H9 (cell line): ENCODE measurements at regions not wholly inside any gene's neighbourhood (a gene's known extent, or its start where the extent isn't known, plus 50 kb on each side); places are given as distances from the start of the nearest gene placed in this dataset.

Experiments used
- DNase-seq: peaks from one replicate; pipeline ENCODE4 v3.0.0-alpha.2; 2017
- H2AFZ ChIP-seq: one replicate; pipeline ENCODE4 v1.6.1; 2013; ENCODE audit warnings: mild to moderate bottlenecking, low read length, control low read depth, moderate library complexity
- H2AK5ac ChIP-seq: 2 replicates; pipeline ENCODE4 v1.6.1; 2013; ENCODE audit warnings: low read length, control low read depth, mixed read lengths; ENCODE audit not compliant: insufficient read length
- H2BK120ac ChIP-seq: one replicate; pipeline ENCODE4 v1.6.1; 2013; ENCODE audit warnings: low read depth, mild to moderate bottlenecking, low read length, control low read depth, inconsistent platforms; ENCODE audit not compliant: poor library complexity, severe bottlenecking
- H2BK12ac ChIP-seq: 2 replicates; pipeline ENCODE4 v1.6.1; 2013; ENCODE audit warnings: low read length, control low read depth, mixed read lengths, low read depth; ENCODE audit not compliant: insufficient read length
- H2BK15ac ChIP-seq: 2 replicates; pipeline ENCODE4 v1.6.1; 2013; ENCODE audit warnings: low read depth, low read length, control low read depth
- H2BK20ac ChIP-seq: one replicate; pipeline ENCODE4 v1.6.1; 2013; ENCODE audit warnings: low read depth, mild to moderate bottlenecking, low read length, control low read depth, inconsistent platforms; ENCODE audit not compliant: poor library complexity, severe bottlenecking
- H2BK5ac ChIP-seq: 2 replicates; pipeline ENCODE4 v1.6.1; 2013; ENCODE audit warnings: low read length, control low read depth, mixed read lengths; ENCODE audit not compliant: insufficient read length
- H3K14ac ChIP-seq: 2 replicates; pipeline ENCODE4 v1.6.1; 2013; ENCODE audit warnings: low read length, control low read depth; ENCODE audit not compliant: insufficient read depth
- H3K18ac ChIP-seq: 2 replicates; pipeline ENCODE4 v1.6.1; 2013; ENCODE audit warnings: low read depth, mild to moderate bottlenecking, mixed read lengths, low read length, control low read depth; ENCODE audit not compliant: insufficient read length
- H3K23ac ChIP-seq: 2 replicates; pipeline ENCODE4 v1.6.1; 2013; ENCODE audit warnings: low read length, control low read depth, mixed read lengths, low read depth; ENCODE audit not compliant: insufficient read length
- H3K23me2 ChIP-seq: 2 replicates; pipeline ENCODE4 v1.6.1; 2013; ENCODE audit warnings: low read depth, mild to moderate bottlenecking, mixed read lengths, low read length, control low read depth; ENCODE audit not compliant: insufficient read length, poor library complexity, severe bottlenecking
- H3K27ac ChIP-seq: 2 replicates; pipeline ENCODE4 v1.5.1; 2013; ENCODE audit warnings: low read length, control low read depth, mixed read lengths, low read depth; ENCODE audit not compliant: insufficient read length
- H3K27me3 ChIP-seq: 2 replicates; pipeline ENCODE4 v1.6.1; 2013; ENCODE audit warnings: low read length, control low read depth, inconsistent platforms; ENCODE audit not compliant: insufficient read depth
- H3K4ac ChIP-seq: 2 replicates; pipeline ENCODE4 v1.6.1; 2013; ENCODE audit warnings: low read depth, mild to moderate bottlenecking, control low read depth, inconsistent platforms, low read length, moderate library complexity
- H3K4me1 ChIP-seq: 2 replicates; pipeline ENCODE4 v1.6.1; 2013; ENCODE audit warnings: low read length, control low read depth, inconsistent platforms; ENCODE audit not compliant: insufficient read depth
- H3K4me2 ChIP-seq: 2 replicates; pipeline ENCODE4 v1.6.1; 2013; ENCODE audit warnings: low read length, control low read depth, mixed read lengths; ENCODE audit not compliant: insufficient read length, insufficient read depth
- H3K56ac ChIP-seq: 2 replicates; pipeline ENCODE4 v1.6.1; 2013; ENCODE audit warnings: low read depth, mild to moderate bottlenecking, mixed read lengths, low read length, control low read depth; ENCODE audit not compliant: insufficient read length
- H3K79me1 ChIP-seq: 2 replicates; pipeline ENCODE4 v1.6.1; 2013; ENCODE audit warnings: low read depth, mild to moderate bottlenecking, moderate library complexity, low read length, control low read depth, inconsistent platforms; ENCODE audit not compliant: insufficient read depth, poor library complexity, severe bottlenecking
- H3K79me2 ChIP-seq: 2 replicates; pipeline ENCODE4 v1.6.1; 2013; ENCODE audit warnings: low read length, control low read depth, inconsistent platforms; ENCODE audit not compliant: insufficient read depth
- H3K9ac ChIP-seq: 2 replicates; pipeline ENCODE4 v1.6.1; 2013; ENCODE audit warnings: low read length, control low read depth, mixed read lengths; ENCODE audit not compliant: insufficient read length; ENCODE audit errors: extremely low read depth
- H3K9me3 ChIP-seq: one replicate; pipeline ENCODE4 v1.6.1; 2013; ENCODE audit warnings: low read depth, low read length, inconsistent platforms; ENCODE audit not compliant: control insufficient read depth
- H3T11ph ChIP-seq: one replicate; pipeline ENCODE4 v1.6.1; 2013; ENCODE audit warnings: mild to moderate bottlenecking, low read length, control low read depth, inconsistent platforms
- H4K20me1 ChIP-seq: one replicate; pipeline ENCODE4 v1.6.1; 2013; ENCODE audit not compliant: control insufficient read depth, insufficient read length, insufficient read depth
- H4K5ac ChIP-seq: 2 replicates; pipeline ENCODE4 v1.6.1; 2013; ENCODE audit warnings: low read depth, mild to moderate bottlenecking, mixed read lengths, low read length, control low read depth; ENCODE audit not compliant: insufficient read length
- H4K8ac ChIP-seq: replicated peaks from 2 replicates; pipeline ENCODE4 v1.6.1; 2013; ENCODE audit warnings: low read length, control low read depth, mixed read lengths, low read depth; ENCODE audit not compliant: insufficient read length
- H4K91ac ChIP-seq: 2 replicates; pipeline ENCODE4 v1.6.1; 2013; ENCODE audit warnings: low read depth, mild to moderate bottlenecking, moderate library complexity, mixed read lengths, low read length, control low read depth; ENCODE audit not compliant: insufficient read length
- H3K27ac Mint-ChIP-seq, 3 experiments: 2 replicates in 2 of 3; 3 replicates in 1 of 3; pipeline ENCODE4 v1.8.0; 2020 to 2021; ENCODE audit warnings: mixed read lengths in 3 of 3, mild to moderate bottlenecking in 1 of 3, moderate library complexity in 1 of 3
- H3K27me3 Mint-ChIP-seq: 2 replicates; pipeline ENCODE4 v1.8.0; 2021; ENCODE audit warnings: low read depth, mild to moderate bottlenecking, moderate library complexity, mixed read lengths
- H3K36me3 Mint-ChIP-seq, 3 experiments: 2 replicates in 2 of 3; 3 replicates in 1 of 3; pipeline ENCODE4 v1.8.0; 2020 to 2021; ENCODE audit warnings: low read depth in 3 of 3, mixed read lengths in 3 of 3; ENCODE audit not compliant: insufficient read depth in 1 of 3
- H3K4me1 Mint-ChIP-seq, 2 experiments: 2 replicates each; pipeline ENCODE4 v1.8.0; 2020; ENCODE audit warnings: mixed read lengths in 2 of 2
- H3K4me3 Mint-ChIP-seq, 2 experiments: 2 replicates in 1 of 2; 3 replicates in 1 of 2; pipeline ENCODE4 v1.8.0; 2020 to 2021; ENCODE audit warnings: mild to moderate bottlenecking in 2 of 2, mixed read lengths in 2 of 2, moderate library complexity in 1 of 2
- H3K9me3 Mint-ChIP-seq, 2 experiments: 2 replicates in 1 of 2; 3 replicates in 1 of 2; pipeline ENCODE4 v1.8.0; 2020; ENCODE audit warnings: mild to moderate bottlenecking in 2 of 2, mixed read lengths in 2 of 2, moderate library complexity in 1 of 2
- WGBS: extraction: QIAGEN DNeasy Blood & Tissue Kit; methylation state at CpG from one replicate; pipeline ENCODE4 v1.1.7; 2013; ENCODE audit warnings: missing lambda C conversion rate, low lambda C conversion rate, mixed read lengths; ENCODE audit not compliant: insufficient read length; ENCODE audit errors: extremely low coverage; 5-methylcytosine and 5-hydroxymethylcytosine counted together
- TF ChIP-seq, protein P1 (sequence below): fragments of 200-600 bp; sonication (generic); conservative IDR thresholded peaks from 3 replicates; pipeline ENCODE4 v1.8.0; 2021; ENCODE audit warnings: antibody characterized with exemption, mild to moderate bottlenecking

DNA sequence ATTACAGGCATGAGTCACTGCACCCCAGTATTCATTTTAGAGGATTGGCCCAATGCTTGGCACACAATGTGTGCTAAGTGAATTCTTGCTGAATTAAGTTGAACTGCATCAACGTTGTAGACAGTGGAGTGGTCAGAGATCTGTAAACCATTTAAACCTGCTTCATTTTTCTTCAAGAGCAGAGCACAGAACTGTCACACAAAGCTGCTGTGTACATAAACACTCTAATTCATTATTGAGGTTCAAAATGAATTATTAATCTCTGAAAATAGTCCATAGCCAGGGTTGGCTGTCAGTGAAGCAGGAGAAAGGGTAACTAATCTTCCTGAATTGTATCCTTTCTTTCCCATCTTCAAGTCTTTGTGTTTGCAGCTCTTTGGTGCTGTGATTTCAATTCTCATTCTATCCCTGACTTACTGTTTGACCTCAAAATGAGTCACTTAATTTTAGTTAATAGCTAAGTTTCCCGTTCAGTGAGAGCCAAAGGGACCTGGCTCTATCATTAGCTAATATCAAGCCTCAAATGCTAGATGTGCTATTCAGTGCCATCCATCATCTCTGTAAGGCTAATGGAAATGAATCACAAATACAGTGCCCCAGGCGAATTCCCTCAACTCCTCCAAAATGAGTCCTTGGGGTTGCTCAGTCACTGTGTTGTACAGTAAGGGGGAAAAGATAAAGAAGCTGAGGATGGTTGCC, 77.0 kb upstream of the TSC22D1 start:
- WGBS, result no CpG with 5 or more reads among the region's 3 CpGs
- Histone ChIP-seq H4K91ac (no peak overlapping the region), H4K8ac (no peak overlapping the region), H3K14ac (no peak overlapping the region), H3K27ac (no peak overlapping the region), H3K9me3 (no peaks in the 10 kb centered on the region), H3K18ac (no peak overlapping the region), H3K79me1 (no peaks in the 10 kb centered on the region), H4K5ac (no peak overlapping the region), H2BK5ac (no peak overlapping the region), H2BK12ac (no peak overlapping the region), H3K9ac (no peak overlapping the region), H2BK15ac (no peak overlapping the region), H2AFZ (no peak overlapping the region), H2AK5ac (no peak overlapping the region), H3K23ac (no peak overlapping the region), H4K20me1 (no peaks in the 10 kb centered on the region), H3K56ac (no peak overlapping the region), H3T11ph (no peak overlapping the region), H3K4me2 (no peak overlapping the region), H3K79me2 (no peaks in the 10 kb centered on the region), H3K4me1 (peaks cover 3% of the 10 kb centered on the region; the same call in 1 of the 2 replicates), H2BK20ac (no peak overlapping the region), H2BK120ac (no peak overlapping the region), H3K23me2 (no peaks in the 10 kb centered on the region), H3K27me3 (no peaks in the 10 kb centered on the region), H3K4ac (no peak overlapping the region)
- TF ChIP-seq, protein P1, sequence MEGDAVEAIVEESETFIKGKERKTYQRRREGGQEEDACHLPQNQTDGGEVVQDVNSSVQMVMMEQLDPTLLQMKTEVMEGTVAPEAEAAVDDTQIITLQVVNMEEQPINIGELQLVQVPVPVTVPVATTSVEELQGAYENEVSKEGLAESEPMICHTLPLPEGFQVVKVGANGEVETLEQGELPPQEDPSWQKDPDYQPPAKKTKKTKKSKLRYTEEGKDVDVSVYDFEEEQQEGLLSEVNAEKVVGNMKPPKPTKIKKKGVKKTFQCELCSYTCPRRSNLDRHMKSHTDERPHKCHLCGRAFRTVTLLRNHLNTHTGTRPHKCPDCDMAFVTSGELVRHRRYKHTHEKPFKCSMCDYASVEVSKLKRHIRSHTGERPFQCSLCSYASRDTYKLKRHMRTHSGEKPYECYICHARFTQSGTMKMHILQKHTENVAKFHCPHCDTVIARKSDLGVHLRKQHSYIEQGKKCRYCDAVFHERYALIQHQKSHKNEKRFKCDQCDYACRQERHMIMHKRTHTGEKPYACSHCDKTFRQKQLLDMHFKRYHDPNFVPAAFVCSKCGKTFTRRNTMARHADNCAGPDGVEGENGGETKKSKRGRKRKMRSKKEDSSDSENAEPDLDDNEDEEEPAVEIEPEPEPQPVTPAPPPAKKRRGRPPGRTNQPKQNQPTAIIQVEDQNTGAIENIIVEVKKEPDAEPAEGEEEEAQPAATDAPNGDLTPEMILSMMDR, result no peak
- H3K36me3 Mint-ChIP-seq, result no peaks in the 10 kb centered on the region
- peaks cover 22 to 25% of the 10 kb centered on the region in 2 experiments for H3K4me1 Mint-ChIP-seq
- no peak overlapping the region for H3K27ac Mint-ChIP-seq
- H3K9me3 Mint-ChIP-seq, result no peaks in the 10 kb centered on the region
- no peak for DNase-seq
- H3K4me3 Mint-ChIP-seq, result no peak overlapping the region
- peaks cover 2% of the 10 kb centered on the region; the same call in 1 of the 2 replicates for H3K27me3 Mint-ChIP-seq
